Neuronal stem cell (in vitro differentiated cells): ENCODE measurements at regions not wholly inside any gene's neighbourhood (a gene's known extent, or its start where the extent isn't known, plus 50 kb on each side); places are given as distances from the start of the nearest gene placed in this dataset.

Source experiments
- DNase-seq: peaks from one replicate; pipeline ENCODE4 v3.0.0-alpha.2; 2013; ENCODE audit warnings: low spot score
- H2AFZ ChIP-seq: one replicate; pipeline ENCODE4 v1.6.1; 2013; ENCODE audit warnings: mild to moderate bottlenecking, low read length, inconsistent platforms
- H2AK5ac ChIP-seq: 2 replicates; pipeline ENCODE4 v1.6.1; 2013; ENCODE audit warnings: low read depth, mild to moderate bottlenecking, inconsistent platforms, low read length, moderate library complexity, mixed read lengths
- H2BK120ac ChIP-seq: 2 replicates; pipeline ENCODE4 v1.6.1; 2013; ENCODE audit warnings: low read depth, mild to moderate bottlenecking, inconsistent platforms, low read length, moderate library complexity, mixed read lengths
- H2BK12ac ChIP-seq: one replicate; pipeline ENCODE4 v1.6.1; 2013; ENCODE audit warnings: low read length, inconsistent platforms
- H2BK15ac ChIP-seq: 2 replicates; pipeline ENCODE4 v1.6.1; 2013; ENCODE audit warnings: mild to moderate bottlenecking, low read length, inconsistent platforms, mixed read lengths
- H2BK5ac ChIP-seq: one replicate; pipeline ENCODE4 v1.6.1; 2013; ENCODE audit warnings: inconsistent platforms, mild to moderate bottlenecking, low read length, moderate library complexity
- H3K14ac ChIP-seq: one replicate; pipeline ENCODE4 v1.6.1; 2013; ENCODE audit warnings: low read length, inconsistent platforms
- H3K18ac ChIP-seq: 2 replicates; pipeline ENCODE4 v1.6.1; 2013; ENCODE audit warnings: low read length, inconsistent platforms
- H3K23ac ChIP-seq: 2 replicates; pipeline ENCODE4 v1.6.1; 2013; ENCODE audit warnings: low read depth, mild to moderate bottlenecking, mixed read lengths, low read length, inconsistent platforms; ENCODE audit not compliant: poor library complexity
- H3K27ac ChIP-seq: replicated peaks from 3 replicates; pipeline ENCODE4 v1.5.1; 2013; ENCODE audit warnings: low read length, inconsistent platforms
- H3K27me3 ChIP-seq, 3 experiments: 2 replicates each; pipeline ENCODE4 v1.6.1; 2013; ENCODE audit warnings: low read length in 3 of 3, mild to moderate bottlenecking in 2 of 3, inconsistent platforms in 1 of 3, low read depth in 1 of 3, mixed read lengths in 1 of 3, moderate library complexity in 1 of 3; ENCODE audit not compliant: control insufficient read depth in 3 of 3, insufficient read depth in 3 of 3
- H3K36me3 ChIP-seq, 2 donors: replicated peaks in 1 of 2; 2 replicates each; pipeline ENCODE4 v1.6.1; 2013; ENCODE audit warnings: low read length in 2 of 2; ENCODE audit not compliant: control insufficient read depth in 2 of 2, insufficient read depth in 2 of 2
- H3K4ac ChIP-seq: 2 replicates; pipeline ENCODE4 v1.6.1; 2013; ENCODE audit warnings: inconsistent platforms, mild to moderate bottlenecking, low read length, moderate library complexity
- H3K4me1 ChIP-seq, 2 donors: 1 replicate in 1 of 2; 2 replicates in 1 of 2; pipeline ENCODE4 v1.6.1; 2013; ENCODE audit warnings: low read length in 2 of 2, low read depth in 1 of 2; ENCODE audit not compliant: control insufficient read depth in 2 of 2, insufficient read depth in 1 of 2
- H3K4me2 ChIP-seq: one replicate; pipeline ENCODE4 v1.6.1; 2013; ENCODE audit warnings: mild to moderate bottlenecking, low read length, inconsistent platforms; ENCODE audit not compliant: insufficient read depth, poor library complexity, severe bottlenecking
- H3K4me3 ChIP-seq, 2 donors: 2 replicates each; pipeline ENCODE4 v1.5.1; 2013; ENCODE audit warnings: low read length in 2 of 2, mild to moderate bottlenecking in 2 of 2, inconsistent platforms in 1 of 2, moderate library complexity in 1 of 2
- H3K79me1 ChIP-seq: one replicate; pipeline ENCODE4 v1.6.1; 2013; ENCODE audit warnings: low read depth, mild to moderate bottlenecking, inconsistent platforms, low read length, moderate library complexity
- H3K9ac ChIP-seq: one replicate; pipeline ENCODE4 v1.6.1; 2013; ENCODE audit warnings: mild to moderate bottlenecking, low read depth, low read length, inconsistent platforms; ENCODE audit not compliant: poor library complexity
- H3K9me3 ChIP-seq, 2 donors: replicated peaks in 1 of 2; 2 replicates each; pipeline versions ENCODE3 to v1.6.1; 2013; ENCODE audit warnings: low read length in 2 of 2, mild to moderate bottlenecking in 2 of 2, inconsistent platforms in 1 of 2, low read depth in 1 of 2, mixed read lengths in 1 of 2, moderate library complexity in 1 of 2; ENCODE audit not compliant: control insufficient read depth in 2 of 2, insufficient read depth in 1 of 2
- H4K8ac ChIP-seq: one replicate; pipeline ENCODE4 v1.6.1; 2013; ENCODE audit warnings: low read depth, mild to moderate bottlenecking, inconsistent platforms, low read length, moderate library complexity
- H4K91ac ChIP-seq: one replicate; pipeline ENCODE4 v1.6.1; 2013; ENCODE audit warnings: low read length, low read depth, mild to moderate bottlenecking, inconsistent platforms; ENCODE audit not compliant: poor library complexity
- WGBS, 2 donors: extraction: QIAGEN DNeasy Blood & Tissue Kit; methylation state at CpG; one replicate each; pipeline ENCODE4 v1.1.7; 2013; ENCODE audit warnings: missing lambda C conversion rate in 2 of 2, mixed read lengths in 1 of 2; ENCODE audit not compliant: insufficient read length in 2 of 2, insufficient replicate concordance in 1 of 2; ENCODE audit errors: extremely low coverage in 2 of 2; 5-methylcytosine and 5-hydroxymethylcytosine counted together

- Histone ChIP-seq H4K8ac (no peak overlapping the region), H2BK120ac (no peak overlapping the region), H3K36me3 (no peaks in the 10 kb centered on the region), H3K4me2 (no peak overlapping the region), H2BK15ac (no peak overlapping the region), H2BK12ac (no peak overlapping the region), H3K4ac (no peak overlapping the region), H3K79me1 (no peaks in the 10 kb centered on the region), H3K27ac (no peak overlapping the region), H3K14ac (no peak overlapping the region), H4K91ac (no peak overlapping the region), H3K9ac (no peak overlapping the region), H2AK5ac (no peak overlapping the region), H3K18ac (no peak overlapping the region), H3K23ac (no peak overlapping the region), H3K9me3 (no peaks in the 10 kb centered on the region), H2AFZ (no peak overlapping the region), H3K4me3 (no peak overlapping the region), H2BK5ac (no peak overlapping the region), H3K27me3 (no peaks in the 10 kb centered on the region), H3K4me1 (no peaks in the 10 kb centered on the region)
- WGBS, 2 donors, result no CpG with 5 or more reads among the region's 1 CpG
- no peak for DNase-seq
These were observed 1453.1 kb upstream of the SLC39A10 start for GRCh38 chr2:194203898-194204297.

- H3K4me3 ChIP-seq, result no peak overlapping the region
- H2AFZ ChIP-seq, result no peak overlapping the region
- DNase-seq, result no peak
- no peak overlapping the region for H4K91ac ChIP-seq
- H3K23ac ChIP-seq, result no peak overlapping the region
- H3K4ac ChIP-seq, result no peak overlapping the region
- H3K9ac ChIP-seq, result no peak overlapping the region
- no peak overlapping the region for H2BK15ac ChIP-seq
- H3K79me1 ChIP-seq, result no peaks in the 10 kb centered on the region
- H2AK5ac ChIP-seq, result no peak overlapping the region
- no peak overlapping the region for H3K27ac ChIP-seq
- H3K4me1 ChIP-seq, result no peaks in the 10 kb centered on the region
- no peak overlapping the region for H2BK5ac ChIP-seq
- no peak overlapping the region for H4K8ac ChIP-seq
- H3K18ac ChIP-seq, result no peak overlapping the region
- H3K4me2 ChIP-seq, result no peak overlapping the region
- H2BK120ac ChIP-seq, result no peak overlapping the region
- H3K36me3 ChIP-seq, result no peaks in the 10 kb centered on the region
- no CpG with 5 or more reads among the region's 2 CpGs for WGBS, 2 donors
- H3K14ac ChIP-seq, result no peak overlapping the region
- H3K27me3 ChIP-seq, result no peaks in the 10 kb centered on the region
- H3K9me3 ChIP-seq, result no peaks in the 10 kb centered on the region
- H2BK12ac ChIP-seq, result no peak overlapping the region
These were observed 1474.1 kb upstream of the SLC39A10 start for GRCh38 chr2:194182888-194183287.

DNA sequence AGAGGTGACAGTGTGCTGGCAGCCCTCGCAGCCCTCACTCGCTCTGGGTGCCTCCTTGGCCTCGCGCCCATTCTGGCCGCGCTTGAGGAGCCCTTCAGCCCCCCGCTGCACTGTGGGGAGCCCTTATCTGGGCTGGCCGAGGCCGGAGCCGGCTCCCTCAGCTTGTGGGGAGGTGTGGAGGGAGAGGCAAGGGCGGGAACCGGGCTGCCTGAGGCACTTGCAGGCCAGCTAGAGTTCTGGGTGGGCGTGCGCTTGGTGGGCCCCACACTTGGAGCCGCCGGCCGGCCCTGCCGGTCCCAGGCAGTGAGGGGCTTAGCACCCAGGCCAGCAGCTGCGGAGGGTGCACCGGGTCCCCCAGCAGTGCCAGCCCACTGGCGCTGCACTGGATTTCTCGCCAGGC is 1480.9 kb upstream of the SLC39A10 start:
- Histone ChIP-seq H2BK120ac (no peak overlapping the region), H3K4me1 (no peaks in the 10 kb centered on the region), H3K27me3 (no peaks in the 10 kb centered on the region), H3K4ac (no peak overlapping the region), H3K23ac (no peak overlapping the region), H4K91ac (no peak overlapping the region), H3K27ac (no peak overlapping the region), H3K9me3 (no peaks in the 10 kb centered on the region), H3K4me2 (no peak overlapping the region), H2BK5ac (no peak overlapping the region), H2AK5ac (no peak overlapping the region), H2BK12ac (no peak overlapping the region), H3K18ac (no peak overlapping the region), H2BK15ac (no peak overlapping the region), H3K9ac (no peak overlapping the region), H3K4me3 (no peak overlapping the region), H3K79me1 (no peaks in the 10 kb centered on the region), H3K14ac (no peak overlapping the region), H2AFZ (peak overlapping the region; percentile 3), H3K36me3 (no peaks in the 10 kb centered on the region), H4K8ac (no peak overlapping the region)
- no peak for DNase-seq
- WGBS, 2 donors, result no CpG with 5 or more reads among the region's 22 CpGs

- no peak overlapping the region for H3K23ac ChIP-seq
- no peak overlapping the region for H2AFZ ChIP-seq
- no peaks in the 10 kb centered on the region for H3K79me1 ChIP-seq
- H3K14ac ChIP-seq, result no peak overlapping the region
- H3K9ac ChIP-seq, result no peak overlapping the region
- H4K8ac ChIP-seq, result no peak overlapping the region
- no peak overlapping the region for H2BK120ac ChIP-seq
- H3K36me3 ChIP-seq, result no peaks in the 10 kb centered on the region
- H3K4me2 ChIP-seq, result no peak overlapping the region
- no peak overlapping the region for H3K27ac ChIP-seq
- H3K18ac ChIP-seq, result no peak overlapping the region
- DNase-seq, result no peak
- H2AK5ac ChIP-seq, result no peak overlapping the region
- H3K4me1 ChIP-seq, result no peaks in the 10 kb centered on the region
- no peak overlapping the region for H3K4ac ChIP-seq
- H2BK15ac ChIP-seq, result no peak overlapping the region
- H2BK12ac ChIP-seq, result no peak overlapping the region
- no CpG with 5 or more reads among the region's 2 CpGs for WGBS, 2 donors
- no peak overlapping the region for H4K91ac ChIP-seq
- no peaks in the 10 kb centered on the region for H3K27me3 ChIP-seq
- no peaks in the 10 kb centered on the region for H3K9me3 ChIP-seq
- no peak overlapping the region for H2BK5ac ChIP-seq
- no peak overlapping the region for H3K4me3 ChIP-seq
These were observed 1490.2 kb upstream of the SLC39A10 start for GRCh38 chr2:194166818-194167217.
